ENCODE measurements at regions not wholly inside any gene's neighbourhood (a gene's known extent, or its start where the extent isn't known, plus 50 kb on each side); places are given as distances from the start of the nearest gene placed in this dataset.

DNA sequence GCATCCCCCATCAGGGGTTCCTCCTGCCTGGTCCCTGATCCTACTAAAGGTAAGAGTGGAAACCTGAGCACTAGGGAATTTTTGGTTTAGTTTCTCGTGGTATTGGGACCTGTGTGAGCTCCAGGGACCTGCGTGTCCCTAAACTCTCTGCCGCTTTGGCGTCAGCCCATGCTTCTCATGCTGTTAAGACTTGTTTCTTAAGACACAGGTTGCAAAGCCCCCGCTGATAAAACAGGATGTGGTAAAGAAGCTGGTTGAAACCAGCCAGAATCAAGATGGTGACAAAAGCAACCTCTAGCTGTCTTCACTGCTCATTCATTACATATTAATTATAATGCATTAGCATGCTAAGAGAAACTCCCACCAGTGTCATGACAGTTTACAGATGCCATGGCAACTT is 64.6 kb downstream of the LYZL4 start:
- DNase-seq = no peak

DNA sequence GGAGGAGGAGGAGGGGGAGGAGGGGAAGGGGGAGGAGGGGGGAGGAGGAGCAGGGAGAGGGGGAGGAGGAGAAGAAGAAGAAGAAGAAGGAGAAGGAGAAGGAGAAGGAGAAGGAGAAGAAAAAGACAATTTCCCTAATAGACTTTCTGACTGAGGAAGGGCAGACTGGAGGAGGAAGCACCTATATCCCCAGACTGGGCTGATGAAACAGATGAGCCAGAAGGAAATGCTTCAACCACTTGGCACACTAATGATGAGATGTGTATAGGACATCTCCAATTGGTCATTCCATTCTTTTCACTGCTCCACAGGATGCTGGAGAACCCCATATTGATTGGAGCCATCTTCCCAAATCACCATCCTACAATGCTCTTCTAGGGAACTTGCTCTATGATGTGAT is 69.9 kb downstream of the LYZL4 start:
- no peak for DNase-seq

DNA sequence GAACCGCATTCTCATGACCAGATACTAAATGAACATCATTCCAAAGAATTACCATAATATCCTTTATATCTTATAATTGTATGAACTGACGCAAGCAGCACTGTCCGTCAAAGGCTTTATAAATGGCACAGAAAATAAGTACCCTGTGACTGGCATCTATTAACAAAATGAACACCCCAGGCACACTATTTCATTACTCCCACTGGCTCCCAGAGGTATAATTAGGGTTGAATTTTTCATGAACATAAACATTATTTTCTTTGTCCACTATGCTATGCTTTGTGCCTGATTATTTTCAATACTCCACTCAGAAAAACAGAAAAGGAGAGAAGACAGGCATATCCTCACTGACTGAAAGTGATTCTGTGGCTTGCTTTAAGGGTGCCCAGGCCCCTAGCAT is 71.1 kb downstream of the LYZL4 start:
- DNase-seq = peak; percentile 85

DNA sequence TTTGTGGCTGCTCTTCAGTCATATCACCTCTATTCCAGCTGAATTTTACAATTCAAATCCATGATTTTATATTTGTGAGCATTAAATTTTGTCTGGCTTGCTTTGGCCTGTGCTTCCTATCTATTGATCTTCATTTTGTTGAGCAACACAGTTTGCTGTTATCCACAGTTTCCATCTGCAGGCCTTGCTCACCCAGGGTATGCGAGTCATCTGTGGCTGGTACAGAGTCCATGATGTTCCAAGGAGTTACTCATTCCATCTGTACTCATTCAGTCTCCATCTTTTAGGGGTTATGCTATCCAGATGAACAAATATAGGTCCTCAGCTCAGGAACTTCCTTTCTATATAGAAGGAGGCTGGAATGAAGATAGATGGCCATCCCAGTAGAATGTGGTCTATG is 70.1 kb upstream of the CCK start:
- no peak for DNase-seq

DNA sequence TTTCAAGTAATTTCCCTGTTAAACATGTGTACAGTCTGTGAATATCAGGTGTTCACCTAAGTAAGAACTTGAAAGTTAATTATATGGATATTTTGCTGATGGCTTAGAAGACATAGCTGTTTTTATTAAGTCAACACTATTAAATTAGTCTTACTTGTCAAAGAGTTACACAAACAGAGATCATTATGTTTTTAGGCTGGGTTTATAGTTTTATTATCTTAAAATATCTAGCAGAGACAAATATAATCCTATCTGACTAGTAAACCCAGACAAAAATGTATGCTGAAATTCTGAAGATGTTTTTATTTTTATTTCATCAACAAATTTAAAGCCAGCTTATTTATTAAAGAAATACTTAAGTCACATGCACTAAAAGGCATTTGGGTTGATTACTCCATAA is 51.2 kb upstream of the CCK start:
- no peak for DNase-seq

All from NCI-H2227 treated with DMSO at 0.1 percent for 48 hours (cell line).